ENCODE measurements at regions not wholly inside any gene's neighbourhood (a gene's known extent, or its start where the extent isn't known, plus 50 kb on each side); places are given as distances from the start of the nearest gene placed in this dataset.

DNA sequence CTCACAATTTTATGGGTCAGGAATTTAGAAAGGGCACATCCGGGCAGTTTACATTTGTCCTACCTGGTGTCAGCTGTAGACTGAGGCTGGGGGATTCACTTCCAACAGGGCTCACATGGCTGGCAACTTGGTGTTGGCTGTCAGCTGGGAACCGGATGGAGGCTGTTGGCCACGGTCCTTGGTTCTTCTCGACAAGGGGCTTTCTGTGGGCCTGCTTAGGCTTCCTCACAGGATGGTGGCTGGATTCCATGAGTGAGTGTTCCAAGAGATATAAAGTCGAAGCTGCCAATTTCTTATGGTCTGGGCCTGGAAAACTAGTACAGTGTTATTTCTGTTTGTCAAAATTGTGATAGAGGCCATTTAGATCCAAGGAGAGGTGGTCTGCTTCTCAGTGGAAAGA is 127.9 kb downstream of the PTCSC3 start:
- no peak overlapping the region for H3K4me3 ChIP-seq
- WGBS, 2 donors = 75 to 87% methylated on average over 5 of the region's 5 CpGs
- no peaks in the 10 kb centered on the region for H3K36me3 ChIP-seq
- no peak for DNase-seq (ENCODE audit: low spot score in 2 of 2)
- TF ChIP-seq EP300 (IDR thresholded peaks at IDR 0.05) (no peak), POLR2A (IDR thresholded peaks at IDR 0.05) (no peak)
- TF ChIP-seq, protein P1, sequence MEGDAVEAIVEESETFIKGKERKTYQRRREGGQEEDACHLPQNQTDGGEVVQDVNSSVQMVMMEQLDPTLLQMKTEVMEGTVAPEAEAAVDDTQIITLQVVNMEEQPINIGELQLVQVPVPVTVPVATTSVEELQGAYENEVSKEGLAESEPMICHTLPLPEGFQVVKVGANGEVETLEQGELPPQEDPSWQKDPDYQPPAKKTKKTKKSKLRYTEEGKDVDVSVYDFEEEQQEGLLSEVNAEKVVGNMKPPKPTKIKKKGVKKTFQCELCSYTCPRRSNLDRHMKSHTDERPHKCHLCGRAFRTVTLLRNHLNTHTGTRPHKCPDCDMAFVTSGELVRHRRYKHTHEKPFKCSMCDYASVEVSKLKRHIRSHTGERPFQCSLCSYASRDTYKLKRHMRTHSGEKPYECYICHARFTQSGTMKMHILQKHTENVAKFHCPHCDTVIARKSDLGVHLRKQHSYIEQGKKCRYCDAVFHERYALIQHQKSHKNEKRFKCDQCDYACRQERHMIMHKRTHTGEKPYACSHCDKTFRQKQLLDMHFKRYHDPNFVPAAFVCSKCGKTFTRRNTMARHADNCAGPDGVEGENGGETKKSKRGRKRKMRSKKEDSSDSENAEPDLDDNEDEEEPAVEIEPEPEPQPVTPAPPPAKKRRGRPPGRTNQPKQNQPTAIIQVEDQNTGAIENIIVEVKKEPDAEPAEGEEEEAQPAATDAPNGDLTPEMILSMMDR (IDR thresholded peaks at IDR 0.05) = no peak
- no peaks in the 10 kb centered on the region for H3K9me3 ChIP-seq
- H3K4me1 ChIP-seq = no peaks in the 10 kb centered on the region
- no peak overlapping the region for H3K27ac ChIP-seq
- no peaks in the 10 kb centered on the region for H3K27me3 ChIP-seq

DNA sequence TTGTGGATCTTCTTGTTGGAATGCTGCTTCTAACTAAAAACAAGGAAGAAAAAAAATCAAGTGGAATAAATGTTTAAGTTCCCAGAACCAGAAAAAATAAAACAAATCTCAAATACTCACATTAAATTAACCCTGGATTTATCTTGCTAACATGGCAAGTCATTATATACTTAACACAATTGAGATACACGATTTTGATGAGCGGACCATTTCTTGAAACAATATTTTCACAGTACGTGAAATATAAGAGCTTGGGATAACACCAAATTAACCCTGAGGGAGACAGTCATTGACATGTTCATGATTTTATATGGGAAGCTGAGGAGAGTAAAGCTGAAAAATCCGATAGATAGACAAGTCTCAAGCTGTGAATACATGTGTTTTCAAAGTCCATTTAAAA is 128.6 kb downstream of the PTCSC3 start:
- no peaks in the 10 kb centered on the region for H3K27me3 ChIP-seq
- TF ChIP-seq POLR2A (IDR thresholded peaks at IDR 0.05) (no peak), EP300 (IDR thresholded peaks at IDR 0.05) (no peak)
- TF ChIP-seq, protein P1 (IDR thresholded peaks at IDR 0.05) = no peak
- 68 to 69% methylated on average over 4 of the region's 4 CpGs for WGBS, 2 donors
- H3K27ac ChIP-seq = no peak overlapping the region
- no peak for DNase-seq (ENCODE audit: low spot score in 2 of 2)
- H3K36me3 ChIP-seq = no peaks in the 10 kb centered on the region
- no peak overlapping the region for H3K4me3 ChIP-seq
- H3K4me1 ChIP-seq = no peaks in the 10 kb centered on the region
- no peaks in the 10 kb centered on the region for H3K9me3 ChIP-seq

DNA sequence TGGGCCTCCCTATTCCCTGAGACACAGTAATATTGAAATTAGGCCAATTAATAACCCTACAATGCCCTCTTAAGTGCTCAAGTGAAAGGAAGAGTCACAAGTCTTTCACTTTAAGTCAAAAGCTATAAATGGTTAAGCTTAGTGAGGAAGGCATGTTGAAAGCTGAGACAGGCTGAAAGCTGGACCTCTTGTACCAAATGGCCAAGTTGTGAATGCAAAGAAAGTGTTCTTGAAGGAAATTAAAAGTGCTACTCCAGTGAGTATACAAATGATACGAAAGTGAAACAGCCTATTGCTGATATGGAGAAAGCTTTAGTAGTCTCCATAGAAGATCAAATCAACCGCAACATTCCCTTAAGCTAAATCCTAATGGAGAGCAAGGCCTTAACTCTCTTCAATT is 140.8 kb downstream of the PTCSC3 start:
- Histone ChIP-seq H3K36me3 (no peaks in the 10 kb centered on the region), H3K27me3 (no peaks in the 10 kb centered on the region), H3K27ac (no peak overlapping the region), H3K9me3 (peaks cover 0 to 12% (median 0%) of the 10 kb centered on the region in 4 donors), H3K4me3 (no peak overlapping the region), H3K4me1 (no peaks in the 10 kb centered on the region)
- DNase-seq (ENCODE audit: low spot score in 2 of 2) = no peak
- TF ChIP-seq POLR2A (IDR thresholded peaks at IDR 0.05) (no peak), EP300 (IDR thresholded peaks at IDR 0.05) (no peak)
- TF ChIP-seq, protein P1 (IDR thresholded peaks at IDR 0.05) = no peak
- 90 to 95% methylated on average over 2 of the region's 2 CpGs for WGBS, 2 donors

DNA sequence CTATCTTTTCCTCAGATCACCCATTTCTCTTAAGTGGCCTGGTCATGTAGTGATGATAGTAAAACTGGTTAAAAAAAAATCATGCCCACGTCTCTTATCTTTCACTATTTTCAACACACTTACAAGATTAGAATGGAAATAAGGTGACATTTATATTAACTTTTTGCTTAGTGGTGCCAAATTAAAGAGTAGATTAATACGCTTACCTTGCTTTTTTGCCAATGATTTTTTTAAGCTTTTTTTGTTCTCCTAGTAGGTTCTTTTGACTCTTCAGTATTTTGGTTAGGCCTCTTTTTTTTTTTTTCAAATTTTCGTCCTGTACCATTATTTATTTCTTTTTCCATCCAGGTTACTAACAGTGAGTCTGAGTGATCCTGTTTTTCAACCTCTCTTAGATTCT is 147.9 kb downstream of the PTCSC3 start:
- no peak overlapping the region for H3K27ac ChIP-seq
- no peaks in the 10 kb centered on the region for H3K4me1 ChIP-seq
- no peaks in the 10 kb centered on the region for H3K27me3 ChIP-seq
- H3K9me3 ChIP-seq = no peaks in the 10 kb centered on the region
- H3K4me3 ChIP-seq = no peak overlapping the region
- WGBS, 2 donors = 91 to 92% methylated on average over 3 of the region's 3 CpGs
- H3K36me3 ChIP-seq = no peaks in the 10 kb centered on the region
- DNase-seq (ENCODE audit: low spot score in 2 of 2) = no peak
- TF ChIP-seq EP300 (IDR thresholded peaks at IDR 0.05) = no peak
- TF ChIP-seq, protein P1 (IDR thresholded peaks at IDR 0.05) = no peak
- no peak for TF ChIP-seq POLR2A (IDR thresholded peaks at IDR 0.05)

DNA sequence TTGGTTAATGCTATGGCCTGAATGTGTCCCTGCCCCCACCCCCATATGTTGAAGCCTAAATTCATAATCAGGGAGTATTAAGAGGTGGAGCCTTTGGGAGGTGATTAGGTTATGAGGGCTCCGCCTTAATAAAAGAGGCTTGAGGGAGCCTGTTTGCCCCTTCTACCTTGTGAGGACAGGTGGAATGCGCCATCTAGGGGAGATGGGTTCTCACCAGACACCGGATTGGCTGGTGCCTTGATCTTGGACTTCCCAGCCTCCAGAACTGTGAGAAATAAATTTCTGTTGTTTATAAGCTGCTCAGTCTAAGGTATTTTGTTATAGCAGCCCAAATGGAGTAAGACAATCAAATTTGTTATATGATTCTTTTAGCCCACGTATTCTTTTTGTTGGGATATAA is 148.3 kb downstream of the PTCSC3 start:
- Histone ChIP-seq H3K9me3 (no peaks in the 10 kb centered on the region), H3K27ac (no peak overlapping the region), H3K4me3 (no peak overlapping the region), H3K27me3 (no peaks in the 10 kb centered on the region), H3K4me1 (no peaks in the 10 kb centered on the region), H3K36me3 (no peaks in the 10 kb centered on the region)
- no peak for TF ChIP-seq POLR2A (IDR thresholded peaks at IDR 0.05)
- TF ChIP-seq, protein P1 (IDR thresholded peaks at IDR 0.05) = no peak
- no peak for TF ChIP-seq EP300 (IDR thresholded peaks at IDR 0.05)
- 83 to 85% methylated on average over 4 of the region's 4 CpGs for WGBS, 2 donors
- no peak for DNase-seq (ENCODE audit: low spot score in 2 of 2)

All from tibial nerve (tissue), 4 donors.